Activated T-helper 1 cell treated with Interleukin-2 at 50 U/mL for 16 hours (primary cell): ENCODE measurements at regions not wholly inside any gene's neighbourhood (a gene's known extent, or its start where the extent isn't known, plus 50 kb on each side); places are given as distances from the start of the nearest gene placed in this dataset.
"Not testable (repeated sequence)": the region's sequence is repeated elsewhere in the genome, so short reads cannot be mapped to it uniquely, and the experiment has no call there.

Experiments used
- DNase-seq: peaks from one replicate; pipeline ENCODE4 v3.0.0-alpha.2; 2020; ENCODE audit warnings: low read depth

GRCh38 chr17:83192161-83192788, 112.9 kb downstream of the METRNL start:
- DNase-seq = no peak

GRCh38 chr17:83192789-83193335, 113.5 kb downstream of the METRNL start:
- DNase-seq = not testable (repeated sequence)

- DNase-seq = no peak
These were observed 114.2 kb downstream of the METRNL start for GRCh38 chr17:83193336-83194185.

DNA sequence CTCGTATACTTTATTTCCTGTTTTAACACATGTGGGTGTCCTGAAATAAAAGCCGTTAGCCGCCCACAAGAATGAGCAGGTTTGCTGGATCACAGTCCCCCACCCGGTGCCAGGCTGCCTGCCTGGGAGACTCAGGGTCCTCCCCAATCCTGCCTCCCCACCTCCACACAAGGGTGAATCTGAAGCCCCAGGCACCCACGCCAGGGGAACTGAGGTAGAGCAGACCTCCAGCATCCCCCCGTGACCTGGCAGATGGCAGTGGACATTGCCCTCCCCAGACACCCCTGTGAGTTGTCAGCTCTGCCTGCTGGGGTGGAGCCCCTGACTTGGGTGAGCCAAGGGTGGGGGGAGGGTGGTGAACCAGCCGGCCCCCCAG, 114.8 kb downstream of the METRNL start:
- no peak for DNase-seq

DNA sequence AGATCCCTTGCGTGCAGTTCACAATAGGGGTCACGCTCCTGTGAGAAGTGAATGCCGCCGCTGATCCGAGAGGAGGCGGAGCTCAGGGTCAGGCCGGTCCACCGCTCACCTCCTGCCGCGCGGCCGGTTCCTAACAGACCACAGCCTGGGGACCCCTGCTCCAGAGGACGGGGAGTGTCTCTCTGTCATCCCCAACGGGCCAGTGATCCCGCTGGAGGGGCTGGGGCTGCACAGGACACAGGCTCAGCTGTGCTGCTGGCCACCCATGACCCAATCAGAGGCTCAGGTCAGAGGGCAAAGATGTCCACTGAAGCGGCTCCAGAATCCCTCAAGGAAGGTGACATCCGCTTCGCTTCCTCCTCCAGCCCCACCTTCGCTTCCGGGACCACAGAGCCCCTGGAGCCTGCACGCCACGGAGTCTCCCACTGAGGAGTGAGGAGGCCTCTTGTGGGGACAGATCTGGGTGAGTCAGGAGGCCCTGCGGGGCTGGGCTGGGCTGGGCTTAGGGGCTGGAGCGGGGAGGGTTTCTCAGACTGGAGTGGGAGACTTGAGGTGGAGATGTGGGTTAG, 115.4 kb downstream of the METRNL start:
- DNase-seq = no peak

- no peak for DNase-seq
These were observed 116.1 kb downstream of the METRNL start for GRCh38 chr17:83195330-83196023.

DNA sequence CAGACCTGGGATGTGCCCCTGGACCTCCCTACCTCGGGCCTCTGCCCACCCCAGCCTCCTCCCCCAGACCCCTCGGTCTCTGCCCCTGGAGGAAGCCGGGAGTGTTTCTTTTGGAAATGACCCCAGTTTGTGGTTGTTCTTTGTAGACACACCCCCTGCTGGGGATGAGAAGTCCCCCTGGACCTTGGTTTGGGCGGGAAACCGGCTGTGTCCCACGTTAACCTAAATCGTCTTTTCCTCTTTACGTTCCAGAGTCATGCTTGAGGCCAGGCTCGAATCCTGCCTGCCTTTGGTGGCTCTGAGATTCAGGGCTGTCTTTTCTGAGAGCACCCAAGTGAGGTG, 116.6 kb downstream of the METRNL start:
- no peak for DNase-seq

DNA sequence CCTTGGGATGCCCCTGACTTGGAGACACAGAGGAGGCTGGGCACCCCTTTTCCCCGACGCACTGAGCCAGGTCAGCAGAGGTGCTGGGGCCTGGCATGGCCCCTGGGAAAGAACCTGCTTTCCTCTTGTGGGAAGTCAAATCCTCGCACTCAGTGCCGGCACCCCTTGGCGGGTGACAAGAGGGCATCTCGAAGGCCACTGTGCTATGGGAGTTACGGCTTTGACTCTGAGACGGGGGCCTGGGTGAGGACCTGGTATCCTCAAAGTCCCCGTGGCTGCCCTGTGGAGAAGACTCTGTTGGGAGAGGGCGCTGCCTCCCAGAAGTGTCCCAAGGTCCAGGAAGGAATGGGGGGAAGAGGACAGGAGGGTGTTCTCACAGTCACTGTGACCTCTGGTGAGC, 117.0 kb downstream of the METRNL start:
- DNase-seq = no peak

DNA sequence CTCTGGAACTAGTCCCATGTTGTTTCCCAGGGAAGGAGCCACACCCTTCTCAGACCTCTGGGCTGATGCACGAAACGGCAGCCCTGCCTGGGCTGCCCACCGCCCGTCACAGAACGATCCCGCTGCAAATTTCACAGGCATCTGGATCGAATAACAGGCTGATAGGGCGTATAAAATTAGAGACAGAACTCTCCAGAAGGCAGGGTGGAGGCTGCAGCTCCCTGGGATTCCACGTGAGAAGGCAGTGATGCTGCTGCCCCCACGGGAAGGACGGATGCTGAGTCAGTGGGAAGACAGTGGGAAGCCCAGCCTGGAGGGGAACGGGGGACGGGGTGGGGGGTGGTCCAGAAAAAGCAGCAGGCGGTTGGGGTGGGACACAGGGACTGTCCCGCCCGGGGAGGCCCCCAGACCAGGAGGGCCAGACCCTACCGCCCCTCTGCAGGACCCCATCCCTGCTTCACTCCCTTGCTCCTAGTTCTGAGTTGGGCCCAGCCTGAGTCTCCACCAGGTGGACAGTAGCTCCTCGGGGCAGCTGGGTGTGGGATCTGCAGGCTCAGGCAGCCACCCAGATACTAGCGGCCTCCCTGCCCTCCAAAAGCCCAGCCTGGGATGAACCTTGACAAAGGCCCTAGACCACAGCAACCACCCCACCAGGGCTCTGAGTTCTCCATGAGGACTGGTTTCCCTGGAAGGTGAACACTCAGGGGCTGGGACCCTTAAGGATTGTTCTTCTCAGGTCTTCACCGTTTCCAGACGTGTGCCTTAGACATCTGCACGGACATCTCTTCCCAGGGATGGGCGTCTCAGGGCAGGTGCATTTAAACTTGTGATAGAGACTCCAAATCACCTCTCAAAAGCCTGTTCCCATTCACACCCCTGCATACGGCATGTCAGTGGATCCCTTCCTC, 117.8 kb downstream of the METRNL start:
- DNase-seq = no peak

DNA sequence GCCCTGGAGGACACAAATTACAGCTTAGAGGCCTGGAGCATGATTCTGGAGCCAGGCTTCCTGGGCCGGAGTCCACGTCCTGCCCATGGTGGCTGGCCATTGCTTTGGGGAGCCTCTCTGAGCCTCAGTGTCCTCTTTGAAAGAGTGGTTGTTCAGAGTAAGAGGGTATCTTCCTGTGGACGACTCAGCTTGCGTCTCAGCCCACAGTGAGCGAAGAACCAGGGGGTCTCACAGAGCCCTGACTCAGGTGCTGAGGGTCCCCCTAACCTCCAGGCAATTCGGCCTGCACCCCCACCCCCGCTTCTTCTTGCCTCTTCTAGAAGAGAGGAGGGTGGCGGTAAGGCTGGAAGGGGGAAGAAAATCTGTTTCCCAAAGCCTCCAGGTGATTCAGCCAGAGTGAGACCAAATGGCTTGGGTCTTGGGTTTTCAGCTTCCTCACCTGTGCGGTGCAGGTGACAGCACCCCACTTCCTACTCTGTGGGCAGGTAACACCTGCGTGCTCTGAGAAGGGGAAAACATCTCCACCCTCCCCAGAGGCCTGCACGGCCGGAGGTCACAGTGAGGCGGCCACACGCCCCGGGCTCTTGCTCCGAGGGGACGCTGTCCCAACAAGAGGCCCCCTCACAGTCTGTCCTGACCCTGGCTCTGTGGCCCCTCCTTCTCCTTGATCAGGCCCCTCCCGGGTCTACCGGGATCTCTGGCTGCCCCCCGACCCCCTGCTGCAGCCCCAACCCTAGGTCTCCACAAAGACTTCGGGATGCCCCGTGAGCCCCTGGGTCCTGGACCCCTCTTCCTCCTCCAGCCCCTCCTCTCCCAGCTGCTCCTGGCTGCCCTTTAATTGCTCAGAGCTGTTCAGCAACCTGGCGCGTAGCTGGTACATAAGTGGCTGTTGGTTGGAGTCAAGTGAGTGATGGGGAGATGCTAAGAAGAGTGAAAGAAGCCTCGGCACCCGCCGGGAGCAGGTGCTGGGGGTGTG, 119.2 kb downstream of the METRNL start:
- no peak for DNase-seq

DNA sequence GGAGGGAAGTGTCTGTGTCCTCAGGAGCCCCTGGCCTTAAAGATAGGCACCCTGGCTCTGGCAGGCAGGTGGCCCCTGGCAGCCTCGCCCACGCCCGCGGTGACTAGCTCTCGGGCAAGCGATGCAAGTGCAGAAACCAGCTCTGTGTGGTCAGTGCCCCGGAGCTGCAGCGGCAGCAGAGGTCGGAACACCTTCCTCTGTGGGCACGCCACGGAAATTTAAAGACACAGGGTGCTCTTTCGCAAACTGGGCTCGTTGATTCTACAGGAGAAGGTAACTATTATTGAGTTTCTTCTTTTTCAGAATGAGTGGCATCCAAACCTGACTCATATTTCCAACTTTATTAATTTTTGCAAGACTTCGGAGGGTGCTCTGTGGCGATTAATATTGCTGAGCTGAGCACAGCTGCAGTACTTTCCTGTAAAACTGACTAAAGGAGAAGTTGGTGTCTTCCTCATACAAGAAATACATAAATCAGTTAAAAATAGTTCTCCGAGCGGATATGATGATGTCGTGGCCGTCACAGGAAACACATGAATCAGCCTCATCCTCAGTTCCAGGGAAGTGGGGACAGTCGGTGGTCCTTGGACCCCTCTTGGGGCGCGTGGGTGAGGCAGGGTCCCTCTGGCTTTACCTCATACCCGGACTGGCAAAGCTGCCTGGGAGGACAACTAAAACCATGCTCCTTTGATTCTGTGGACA, 120.2 kb downstream of the METRNL start:
- no peak for DNase-seq

- peak; percentile 15 for DNase-seq
These were observed 120.9 kb downstream of the METRNL start for GRCh38 chr17:83200231-83200699.

- no peak for DNase-seq
These were observed 121.3 kb downstream of the METRNL start for GRCh38 chr17:83200751-83201150.

- no peak for DNase-seq
These were observed 122.0 kb downstream of the METRNL start for GRCh38 chr17:83201206-83202001.

DNA sequence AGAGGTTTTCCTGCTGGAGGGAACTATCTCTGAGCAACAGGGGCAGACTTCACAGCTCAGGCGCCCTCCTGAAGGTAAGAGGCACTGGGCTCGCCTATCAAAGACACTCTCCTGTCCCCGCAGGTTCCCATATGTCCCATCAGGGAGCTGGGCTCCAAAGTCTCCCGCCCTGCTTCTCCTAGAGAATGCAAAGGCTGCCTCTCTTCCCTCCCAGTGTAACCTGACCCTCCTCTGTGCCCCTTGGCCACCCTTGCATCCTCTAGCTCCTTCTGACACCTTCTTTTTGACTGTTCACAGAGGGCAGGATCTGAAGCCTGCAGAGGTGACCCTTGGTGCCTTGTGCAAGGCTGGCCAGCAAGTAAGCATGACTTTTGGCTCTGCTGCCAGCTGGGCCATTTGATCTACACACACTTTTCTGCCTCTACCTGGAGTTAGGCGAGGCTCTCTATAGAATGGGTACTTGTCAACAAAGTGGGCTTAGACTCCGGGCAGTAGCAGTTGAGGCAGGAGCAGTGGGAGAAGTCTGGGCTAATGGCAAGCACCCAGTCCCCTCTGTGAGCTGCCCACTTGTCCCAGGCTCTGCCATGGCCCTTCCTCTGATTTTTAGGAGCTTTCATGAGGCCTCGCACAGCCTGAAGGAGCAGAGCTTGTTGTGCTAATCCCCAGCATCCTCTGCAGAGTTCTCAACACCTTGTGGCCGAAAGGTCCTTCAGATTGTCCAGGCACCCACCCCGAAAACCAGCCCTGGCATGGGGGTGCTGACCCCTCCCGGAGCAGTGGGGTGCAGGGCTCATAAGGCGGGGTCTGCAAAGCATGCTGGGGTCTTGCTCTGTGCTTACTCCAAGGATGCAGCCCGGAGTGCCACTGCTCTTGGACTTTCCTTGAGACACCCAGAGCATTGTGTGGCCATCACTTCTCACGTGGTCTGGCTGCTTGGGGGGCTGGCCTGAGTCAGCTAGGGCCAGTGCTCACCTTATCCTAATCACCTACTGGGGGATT, 122.9 kb downstream of the METRNL start:
- no peak for DNase-seq

- no peak for DNase-seq
These were observed 123.7 kb downstream of the METRNL start for GRCh38 chr17:83203073-83203471.

DNA sequence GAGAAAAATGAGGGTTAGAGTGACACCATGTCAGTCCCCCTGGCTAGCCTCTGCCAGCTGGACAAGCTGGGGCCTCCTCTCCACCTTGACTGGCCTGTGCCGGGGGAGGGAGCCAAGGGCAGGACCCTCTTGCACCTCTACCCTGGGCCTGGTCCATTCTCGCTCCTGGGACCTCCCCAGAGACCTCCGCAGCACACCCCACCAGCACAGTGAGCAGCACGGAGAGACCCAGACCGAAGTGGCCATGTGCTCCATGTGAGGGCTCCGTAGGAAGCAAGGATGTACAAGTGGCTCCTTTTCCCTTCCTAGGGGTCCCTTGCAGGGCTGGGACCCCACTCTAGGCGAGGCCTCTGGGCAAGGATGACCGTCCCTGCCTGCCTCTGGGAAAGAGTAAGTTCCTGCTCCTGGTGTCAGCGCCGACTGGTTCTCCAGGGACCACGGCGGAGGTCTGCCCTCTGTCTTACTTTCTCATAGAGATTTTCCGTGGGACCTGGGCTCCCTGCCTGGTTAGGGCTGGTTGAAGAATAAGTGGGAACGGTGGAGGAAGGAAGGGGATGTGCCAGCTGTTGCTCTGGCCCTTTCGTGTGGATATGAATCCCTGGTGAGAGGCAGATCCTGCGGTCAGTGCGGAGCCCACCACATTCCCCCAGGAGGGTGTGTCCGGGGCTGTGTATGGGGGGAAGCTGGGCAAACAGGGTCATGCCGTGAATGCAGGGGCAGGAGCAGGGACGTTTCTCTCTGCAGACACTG, 124.2 kb downstream of the METRNL start:
- DNase-seq = no peak
